Stomach (tissue), 4 donors: ENCODE measurements at regions not wholly inside any gene's neighbourhood (a gene's known extent, or its start where the extent isn't known, plus 50 kb on each side); places are given as distances from the start of the nearest gene placed in this dataset.

Experiments
- POLR2A ChIP-seq, 4 donors: fragments of 450-650 bp; IDR thresholded peaks; one replicate each; pipeline ENCODE4 v1.6.1; 2016; ENCODE audit warnings: antibody characterized with exemption in 4 of 4, control low read depth in 2 of 4, mild to moderate bottlenecking in 1 of 4, moderate library complexity in 1 of 4
- TF ChIP-seq, protein P1 (sequence below), 7 experiments: fragments of 450-650 bp in 4 of 7; fragments of 200-600 bp in 3 of 7; sonication (generic) in 3 of 7; IDR thresholded peaks; one replicate each; pipeline ENCODE4 v1.5.1; 2016 to 2019; ENCODE audit warnings: antibody characterized with exemption in 7 of 7, control low read depth in 2 of 7, mild to moderate bottlenecking in 1 of 7

DNA sequence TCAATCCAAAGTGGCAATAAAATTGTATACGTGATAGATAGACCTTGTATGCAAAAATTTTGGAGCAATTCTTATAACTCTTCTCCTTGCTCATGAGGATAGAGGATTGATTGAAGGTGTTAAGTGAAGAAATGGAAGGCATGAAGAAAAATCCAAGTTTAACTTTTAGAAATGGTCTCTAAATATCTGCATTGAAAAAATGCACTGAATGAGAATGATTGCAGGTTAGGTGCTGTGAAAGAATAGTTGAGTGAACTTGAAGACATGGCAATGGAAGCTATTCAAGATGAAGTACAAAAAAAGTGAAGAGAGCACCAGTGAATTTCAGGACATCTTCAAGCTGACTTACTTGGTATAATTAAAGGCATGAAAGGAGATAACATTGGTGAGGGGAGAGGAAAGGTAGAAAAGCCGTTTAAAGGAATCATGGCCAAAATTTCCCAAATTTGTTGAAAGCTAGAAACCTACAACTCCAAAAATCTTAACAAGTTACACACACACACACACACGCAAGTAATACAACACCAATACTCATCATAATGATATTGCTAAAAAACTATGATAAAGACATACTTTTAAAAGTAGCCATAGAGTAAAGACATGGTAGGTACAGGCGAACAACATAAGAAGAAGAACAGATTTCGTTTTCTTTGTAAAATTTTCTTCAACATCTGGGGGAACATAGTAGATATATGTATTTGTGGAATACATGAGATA lies 96.3 kb downstream of the GGTLC2 start:
- TF ChIP-seq, protein P1, sequence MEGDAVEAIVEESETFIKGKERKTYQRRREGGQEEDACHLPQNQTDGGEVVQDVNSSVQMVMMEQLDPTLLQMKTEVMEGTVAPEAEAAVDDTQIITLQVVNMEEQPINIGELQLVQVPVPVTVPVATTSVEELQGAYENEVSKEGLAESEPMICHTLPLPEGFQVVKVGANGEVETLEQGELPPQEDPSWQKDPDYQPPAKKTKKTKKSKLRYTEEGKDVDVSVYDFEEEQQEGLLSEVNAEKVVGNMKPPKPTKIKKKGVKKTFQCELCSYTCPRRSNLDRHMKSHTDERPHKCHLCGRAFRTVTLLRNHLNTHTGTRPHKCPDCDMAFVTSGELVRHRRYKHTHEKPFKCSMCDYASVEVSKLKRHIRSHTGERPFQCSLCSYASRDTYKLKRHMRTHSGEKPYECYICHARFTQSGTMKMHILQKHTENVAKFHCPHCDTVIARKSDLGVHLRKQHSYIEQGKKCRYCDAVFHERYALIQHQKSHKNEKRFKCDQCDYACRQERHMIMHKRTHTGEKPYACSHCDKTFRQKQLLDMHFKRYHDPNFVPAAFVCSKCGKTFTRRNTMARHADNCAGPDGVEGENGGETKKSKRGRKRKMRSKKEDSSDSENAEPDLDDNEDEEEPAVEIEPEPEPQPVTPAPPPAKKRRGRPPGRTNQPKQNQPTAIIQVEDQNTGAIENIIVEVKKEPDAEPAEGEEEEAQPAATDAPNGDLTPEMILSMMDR (IDR thresholded peaks at IDR 0.05): no peak
- TF ChIP-seq POLR2A (IDR thresholded peaks at IDR 0.05): no peak
